H9 (cell line): ENCODE measurements at regions not wholly inside any gene's neighbourhood (a gene's known extent, or its start where the extent isn't known, plus 50 kb on each side); places are given as distances from the start of the nearest gene placed in this dataset.

ENCODE experiments used
- DNase-seq: peaks from one replicate; pipeline ENCODE4 v3.0.0-alpha.2; 2017
- H2AFZ ChIP-seq: one replicate; pipeline ENCODE4 v1.6.1; 2013; ENCODE audit warnings: mild to moderate bottlenecking, low read length, control low read depth, moderate library complexity
- H2AK5ac ChIP-seq: 2 replicates; pipeline ENCODE4 v1.6.1; 2013; ENCODE audit warnings: low read length, control low read depth, mixed read lengths; ENCODE audit not compliant: insufficient read length
- H2BK120ac ChIP-seq: one replicate; pipeline ENCODE4 v1.6.1; 2013; ENCODE audit warnings: low read depth, mild to moderate bottlenecking, low read length, control low read depth, inconsistent platforms; ENCODE audit not compliant: poor library complexity, severe bottlenecking
- H2BK12ac ChIP-seq: 2 replicates; pipeline ENCODE4 v1.6.1; 2013; ENCODE audit warnings: low read length, control low read depth, mixed read lengths, low read depth; ENCODE audit not compliant: insufficient read length
- H2BK15ac ChIP-seq: 2 replicates; pipeline ENCODE4 v1.6.1; 2013; ENCODE audit warnings: low read depth, low read length, control low read depth
- H2BK20ac ChIP-seq: one replicate; pipeline ENCODE4 v1.6.1; 2013; ENCODE audit warnings: low read depth, mild to moderate bottlenecking, low read length, control low read depth, inconsistent platforms; ENCODE audit not compliant: poor library complexity, severe bottlenecking
- H2BK5ac ChIP-seq: 2 replicates; pipeline ENCODE4 v1.6.1; 2013; ENCODE audit warnings: low read length, control low read depth, mixed read lengths; ENCODE audit not compliant: insufficient read length
- H3K14ac ChIP-seq: 2 replicates; pipeline ENCODE4 v1.6.1; 2013; ENCODE audit warnings: low read length, control low read depth; ENCODE audit not compliant: insufficient read depth
- H3K18ac ChIP-seq: 2 replicates; pipeline ENCODE4 v1.6.1; 2013; ENCODE audit warnings: low read depth, mild to moderate bottlenecking, mixed read lengths, low read length, control low read depth; ENCODE audit not compliant: insufficient read length
- H3K23ac ChIP-seq: 2 replicates; pipeline ENCODE4 v1.6.1; 2013; ENCODE audit warnings: low read length, control low read depth, mixed read lengths, low read depth; ENCODE audit not compliant: insufficient read length
- H3K23me2 ChIP-seq: 2 replicates; pipeline ENCODE4 v1.6.1; 2013; ENCODE audit warnings: low read depth, mild to moderate bottlenecking, mixed read lengths, low read length, control low read depth; ENCODE audit not compliant: insufficient read length, poor library complexity, severe bottlenecking
- H3K27ac ChIP-seq: 2 replicates; pipeline ENCODE4 v1.5.1; 2013; ENCODE audit warnings: low read length, control low read depth, mixed read lengths, low read depth; ENCODE audit not compliant: insufficient read length
- H3K27me3 ChIP-seq: 2 replicates; pipeline ENCODE4 v1.6.1; 2013; ENCODE audit warnings: low read length, control low read depth, inconsistent platforms; ENCODE audit not compliant: insufficient read depth
- H3K4ac ChIP-seq: 2 replicates; pipeline ENCODE4 v1.6.1; 2013; ENCODE audit warnings: low read depth, mild to moderate bottlenecking, control low read depth, inconsistent platforms, low read length, moderate library complexity
- H3K4me1 ChIP-seq: 2 replicates; pipeline ENCODE4 v1.6.1; 2013; ENCODE audit warnings: low read length, control low read depth, inconsistent platforms; ENCODE audit not compliant: insufficient read depth
- H3K4me2 ChIP-seq: 2 replicates; pipeline ENCODE4 v1.6.1; 2013; ENCODE audit warnings: low read length, control low read depth, mixed read lengths; ENCODE audit not compliant: insufficient read length, insufficient read depth
- H3K56ac ChIP-seq: 2 replicates; pipeline ENCODE4 v1.6.1; 2013; ENCODE audit warnings: low read depth, mild to moderate bottlenecking, mixed read lengths, low read length, control low read depth; ENCODE audit not compliant: insufficient read length
- H3K79me1 ChIP-seq: 2 replicates; pipeline ENCODE4 v1.6.1; 2013; ENCODE audit warnings: low read depth, mild to moderate bottlenecking, moderate library complexity, low read length, control low read depth, inconsistent platforms; ENCODE audit not compliant: insufficient read depth, poor library complexity, severe bottlenecking
- H3K79me2 ChIP-seq: 2 replicates; pipeline ENCODE4 v1.6.1; 2013; ENCODE audit warnings: low read length, control low read depth, inconsistent platforms; ENCODE audit not compliant: insufficient read depth
- H3K9ac ChIP-seq: 2 replicates; pipeline ENCODE4 v1.6.1; 2013; ENCODE audit warnings: low read length, control low read depth, mixed read lengths; ENCODE audit not compliant: insufficient read length; ENCODE audit errors: extremely low read depth
- H3K9me3 ChIP-seq: one replicate; pipeline ENCODE4 v1.6.1; 2013; ENCODE audit warnings: low read depth, low read length, inconsistent platforms; ENCODE audit not compliant: control insufficient read depth
- H3T11ph ChIP-seq: one replicate; pipeline ENCODE4 v1.6.1; 2013; ENCODE audit warnings: mild to moderate bottlenecking, low read length, control low read depth, inconsistent platforms
- H4K20me1 ChIP-seq: one replicate; pipeline ENCODE4 v1.6.1; 2013; ENCODE audit not compliant: control insufficient read depth, insufficient read length, insufficient read depth
- H4K5ac ChIP-seq: 2 replicates; pipeline ENCODE4 v1.6.1; 2013; ENCODE audit warnings: low read depth, mild to moderate bottlenecking, mixed read lengths, low read length, control low read depth; ENCODE audit not compliant: insufficient read length
- H4K8ac ChIP-seq: replicated peaks from 2 replicates; pipeline ENCODE4 v1.6.1; 2013; ENCODE audit warnings: low read length, control low read depth, mixed read lengths, low read depth; ENCODE audit not compliant: insufficient read length
- H4K91ac ChIP-seq: 2 replicates; pipeline ENCODE4 v1.6.1; 2013; ENCODE audit warnings: low read depth, mild to moderate bottlenecking, moderate library complexity, mixed read lengths, low read length, control low read depth; ENCODE audit not compliant: insufficient read length
- H3K27ac Mint-ChIP-seq, 3 experiments: 2 replicates in 2 of 3; 3 replicates in 1 of 3; pipeline ENCODE4 v1.8.0; 2020 to 2021; ENCODE audit warnings: mixed read lengths in 3 of 3, mild to moderate bottlenecking in 1 of 3, moderate library complexity in 1 of 3
- H3K27me3 Mint-ChIP-seq: 2 replicates; pipeline ENCODE4 v1.8.0; 2021; ENCODE audit warnings: low read depth, mild to moderate bottlenecking, moderate library complexity, mixed read lengths
- H3K36me3 Mint-ChIP-seq, 3 experiments: 2 replicates in 2 of 3; 3 replicates in 1 of 3; pipeline ENCODE4 v1.8.0; 2020 to 2021; ENCODE audit warnings: low read depth in 3 of 3, mixed read lengths in 3 of 3; ENCODE audit not compliant: insufficient read depth in 1 of 3
- H3K4me1 Mint-ChIP-seq, 2 experiments: 2 replicates each; pipeline ENCODE4 v1.8.0; 2020; ENCODE audit warnings: mixed read lengths in 2 of 2
- H3K4me3 Mint-ChIP-seq, 2 experiments: 2 replicates in 1 of 2; 3 replicates in 1 of 2; pipeline ENCODE4 v1.8.0; 2020 to 2021; ENCODE audit warnings: mild to moderate bottlenecking in 2 of 2, mixed read lengths in 2 of 2, moderate library complexity in 1 of 2
- H3K9me3 Mint-ChIP-seq, 2 experiments: 2 replicates in 1 of 2; 3 replicates in 1 of 2; pipeline ENCODE4 v1.8.0; 2020; ENCODE audit warnings: mild to moderate bottlenecking in 2 of 2, mixed read lengths in 2 of 2, moderate library complexity in 1 of 2
- CTCF ChIP-seq: fragments of 200-600 bp; sonication (generic); conservative IDR thresholded peaks from 3 replicates; pipeline ENCODE4 v1.8.0; 2021; ENCODE audit warnings: antibody characterized with exemption, mild to moderate bottlenecking
- WGBS: extraction: QIAGEN DNeasy Blood & Tissue Kit; methylation state at CpG from one replicate; pipeline ENCODE4 v1.1.7; 2013; ENCODE audit warnings: missing lambda C conversion rate, low lambda C conversion rate, mixed read lengths; ENCODE audit not compliant: insufficient read length; ENCODE audit errors: extremely low coverage; 5-methylcytosine and 5-hydroxymethylcytosine counted together

GRCh38 chr5:8560776-8561175, 691.8 kb downstream of the MTRR start:
- Histone ChIP-seq H3K79me1 (no peaks in the 10 kb centered on the region), H3T11ph (no peak overlapping the region), H4K20me1 (no peaks in the 10 kb centered on the region), H2BK12ac (no peak overlapping the region), H4K5ac (no peak overlapping the region), H3K4me2 (no peak overlapping the region), H2BK15ac (no peak overlapping the region), H2AFZ (no peak overlapping the region), H2BK120ac (no peak overlapping the region), H3K27me3 (no peaks in the 10 kb centered on the region), H3K56ac (no peak overlapping the region), H3K4ac (no peak overlapping the region), H2BK5ac (no peak overlapping the region), H3K27ac (no peak overlapping the region), H4K91ac (no peak overlapping the region), H3K23ac (no peak overlapping the region), H3K9ac (no peak overlapping the region), H3K23me2 (no peaks in the 10 kb centered on the region), H3K4me1 (no peaks in the 10 kb centered on the region; the same call in 1 of the 2 replicates), H3K9me3 (no peaks in the 10 kb centered on the region), H2AK5ac (no peak overlapping the region), H2BK20ac (no peak overlapping the region), H3K14ac (no peak overlapping the region), H3K18ac (no peak overlapping the region), H3K79me2 (no peaks in the 10 kb centered on the region), H4K8ac (no peak overlapping the region)
- WGBS: no CpG with 5 or more reads among the region's 2 CpGs
- Mint-ChIP-seq H3K27ac (no peak overlapping the region), H3K9me3 (peaks cover 4 to 5% of the 10 kb centered on the region in 2 experiments; a peak in 2 of 5 replicates), H3K4me3 (no peak overlapping the region), H3K27me3 (no peaks in the 10 kb centered on the region), H3K4me1 (peaks cover 0 to 2% of the 10 kb centered on the region in 2 experiments; a peak in 1 of 4 replicates), H3K36me3 (peaks cover 0 to 6% (median 0%) of the 10 kb centered on the region in 3 experiments; a peak in 2 of 7 replicates)
- no peak for TF ChIP-seq CTCF
- no peak for DNase-seq
